ENCODE measurements at regions not wholly inside any gene's neighbourhood (a gene's known extent, or its start where the extent isn't known, plus 50 kb on each side); places are given as distances from the start of the nearest gene placed in this dataset.

GRCh38 chr2:145344076-145344724, 824.3 kb upstream of the ZEB2 start:
- Histone ChIP-seq H3K27me3 (ENCODE audit: insufficient read depth) (no peaks in the 10 kb centered on the region), H3K36me3 (ENCODE audit: insufficient read depth) (no peaks in the 10 kb centered on the region), H2AFZ (no peak overlapping the region), H3K4me2 (no peak overlapping the region), H3F3A (replicated peaks; ENCODE audit: low read depth) (no peaks in the 10 kb centered on the region), H4K20me1 (replicated peaks; ENCODE audit: insufficient read depth) (no peaks in the 10 kb centered on the region), H3K79me2 (replicated peaks; ENCODE audit: insufficient read depth) (no peaks in the 10 kb centered on the region), H3K9me2 (ENCODE audit: insufficient read depth) (0 out of 2 replicates have a peak, but pooled peaks cover 3% of the 10 kb centered on the region), H3K4me3 (no peak overlapping the region), H3K27ac (ENCODE audit: low read depth) (no peak overlapping the region), H3K4me1 (ENCODE audit: insufficient read depth) (no peaks in the 10 kb centered on the region)
- TF ChIP-seq, protein P1, sequence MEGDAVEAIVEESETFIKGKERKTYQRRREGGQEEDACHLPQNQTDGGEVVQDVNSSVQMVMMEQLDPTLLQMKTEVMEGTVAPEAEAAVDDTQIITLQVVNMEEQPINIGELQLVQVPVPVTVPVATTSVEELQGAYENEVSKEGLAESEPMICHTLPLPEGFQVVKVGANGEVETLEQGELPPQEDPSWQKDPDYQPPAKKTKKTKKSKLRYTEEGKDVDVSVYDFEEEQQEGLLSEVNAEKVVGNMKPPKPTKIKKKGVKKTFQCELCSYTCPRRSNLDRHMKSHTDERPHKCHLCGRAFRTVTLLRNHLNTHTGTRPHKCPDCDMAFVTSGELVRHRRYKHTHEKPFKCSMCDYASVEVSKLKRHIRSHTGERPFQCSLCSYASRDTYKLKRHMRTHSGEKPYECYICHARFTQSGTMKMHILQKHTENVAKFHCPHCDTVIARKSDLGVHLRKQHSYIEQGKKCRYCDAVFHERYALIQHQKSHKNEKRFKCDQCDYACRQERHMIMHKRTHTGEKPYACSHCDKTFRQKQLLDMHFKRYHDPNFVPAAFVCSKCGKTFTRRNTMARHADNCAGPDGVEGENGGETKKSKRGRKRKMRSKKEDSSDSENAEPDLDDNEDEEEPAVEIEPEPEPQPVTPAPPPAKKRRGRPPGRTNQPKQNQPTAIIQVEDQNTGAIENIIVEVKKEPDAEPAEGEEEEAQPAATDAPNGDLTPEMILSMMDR (conservative IDR thresholded peaks at IDR 0.05; ENCODE audit: low read depth in 2 of 2): no peak
- TF ChIP-seq, protein P2, sequence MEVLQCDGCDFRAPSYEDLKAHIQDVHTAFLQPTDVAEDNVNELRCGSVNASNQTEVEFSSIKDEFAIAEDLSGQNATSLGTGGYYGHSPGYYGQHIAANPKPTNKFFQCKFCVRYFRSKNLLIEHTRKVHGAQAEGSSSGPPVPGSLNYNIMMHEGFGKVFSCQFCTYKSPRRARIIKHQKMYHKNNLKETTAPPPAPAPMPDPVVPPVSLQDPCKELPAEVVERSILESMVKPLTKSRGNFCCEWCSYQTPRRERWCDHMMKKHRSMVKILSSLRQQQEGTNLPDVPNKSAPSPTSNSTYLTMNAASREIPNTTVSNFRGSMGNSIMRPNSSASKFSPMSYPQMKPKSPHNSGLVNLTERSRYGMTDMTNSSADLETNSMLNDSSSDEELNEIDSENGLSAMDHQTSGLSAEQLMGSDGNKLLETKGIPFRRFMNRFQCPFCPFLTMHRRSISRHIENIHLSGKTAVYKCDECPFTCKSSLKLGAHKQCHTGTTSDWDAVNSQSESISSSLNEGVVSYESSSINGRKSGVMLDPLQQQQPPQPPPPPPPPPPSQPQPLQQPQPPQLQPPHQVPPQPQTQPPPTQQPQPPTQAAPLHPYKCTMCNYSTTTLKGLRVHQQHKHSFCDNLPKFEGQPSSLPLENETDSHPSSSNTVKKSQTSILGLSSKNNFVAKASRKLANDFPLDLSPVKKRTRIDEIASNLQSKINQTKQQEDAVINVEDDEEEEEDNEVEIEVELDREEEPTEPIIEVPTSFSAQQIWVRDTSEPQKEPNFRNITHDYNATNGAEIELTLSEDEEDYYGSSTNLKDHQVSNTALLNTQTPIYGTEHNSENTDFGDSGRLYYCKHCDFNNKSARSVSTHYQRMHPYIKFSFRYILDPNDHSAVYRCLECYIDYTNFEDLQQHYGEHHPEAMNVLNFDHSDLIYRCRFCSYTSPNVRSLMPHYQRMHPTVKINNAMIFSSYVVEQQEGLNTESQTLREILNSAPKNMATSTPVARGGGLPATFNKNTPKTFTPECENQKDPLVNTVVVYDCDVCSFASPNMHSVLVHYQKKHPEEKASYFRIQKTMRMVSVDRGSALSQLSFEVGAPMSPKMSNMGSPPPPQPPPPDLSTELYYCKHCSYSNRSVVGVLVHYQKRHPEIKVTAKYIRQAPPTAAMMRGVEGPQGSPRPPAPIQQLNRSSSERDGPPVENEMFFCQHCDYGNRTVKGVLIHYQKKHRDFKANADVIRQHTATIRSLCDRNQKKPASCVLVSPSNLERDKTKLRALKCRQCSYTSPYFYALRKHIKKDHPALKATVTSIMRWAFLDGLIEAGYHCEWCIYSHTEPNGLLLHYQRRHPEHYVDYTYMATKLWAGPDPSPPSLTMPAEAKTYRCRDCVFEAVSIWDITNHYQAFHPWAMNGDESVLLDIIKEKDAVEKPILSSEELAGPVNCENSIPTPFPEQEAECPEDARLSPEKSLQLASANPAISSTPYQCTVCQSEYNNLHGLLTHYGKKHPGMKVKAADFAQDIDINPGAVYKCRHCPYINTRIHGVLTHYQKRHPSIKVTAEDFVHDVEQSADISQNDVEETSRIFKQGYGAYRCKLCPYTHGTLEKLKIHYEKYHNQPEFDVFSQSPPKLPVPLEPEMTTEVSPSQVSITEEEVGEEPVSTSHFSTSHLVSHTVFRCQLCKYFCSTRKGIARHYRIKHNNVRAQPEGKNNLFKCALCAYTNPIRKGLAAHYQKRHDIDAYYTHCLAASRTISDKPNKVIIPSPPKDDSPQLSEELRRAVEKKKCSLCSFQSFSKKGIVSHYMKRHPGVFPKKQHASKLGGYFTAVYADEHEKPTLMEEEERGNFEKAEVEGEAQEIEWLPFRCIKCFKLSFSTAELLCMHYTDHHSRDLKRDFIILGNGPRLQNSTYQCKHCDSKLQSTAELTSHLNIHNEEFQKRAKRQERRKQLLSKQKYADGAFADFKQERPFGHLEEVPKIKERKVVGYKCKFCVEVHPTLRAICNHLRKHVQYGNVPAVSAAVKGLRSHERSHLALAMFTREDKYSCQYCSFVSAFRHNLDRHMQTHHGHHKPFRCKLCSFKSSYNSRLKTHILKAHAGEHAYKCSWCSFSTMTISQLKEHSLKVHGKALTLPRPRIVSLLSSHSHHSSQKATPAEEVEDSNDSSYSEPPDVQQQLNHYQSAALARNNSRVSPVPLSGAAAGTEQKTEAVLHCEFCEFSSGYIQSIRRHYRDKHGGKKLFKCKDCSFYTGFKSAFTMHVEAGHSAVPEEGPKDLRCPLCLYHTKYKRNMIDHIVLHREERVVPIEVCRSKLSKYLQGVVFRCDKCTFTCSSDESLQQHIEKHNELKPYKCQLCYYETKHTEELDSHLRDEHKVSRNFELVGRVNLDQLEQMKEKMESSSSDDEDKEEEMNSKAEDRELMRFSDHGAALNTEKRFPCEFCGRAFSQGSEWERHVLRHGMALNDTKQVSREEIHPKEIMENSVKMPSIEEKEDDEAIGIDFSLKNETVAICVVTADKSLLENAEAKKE (CRISPR knock-in tag; IDR thresholded peaks at IDR 0.05): no peak
- TF ChIP-seq, protein P3, sequence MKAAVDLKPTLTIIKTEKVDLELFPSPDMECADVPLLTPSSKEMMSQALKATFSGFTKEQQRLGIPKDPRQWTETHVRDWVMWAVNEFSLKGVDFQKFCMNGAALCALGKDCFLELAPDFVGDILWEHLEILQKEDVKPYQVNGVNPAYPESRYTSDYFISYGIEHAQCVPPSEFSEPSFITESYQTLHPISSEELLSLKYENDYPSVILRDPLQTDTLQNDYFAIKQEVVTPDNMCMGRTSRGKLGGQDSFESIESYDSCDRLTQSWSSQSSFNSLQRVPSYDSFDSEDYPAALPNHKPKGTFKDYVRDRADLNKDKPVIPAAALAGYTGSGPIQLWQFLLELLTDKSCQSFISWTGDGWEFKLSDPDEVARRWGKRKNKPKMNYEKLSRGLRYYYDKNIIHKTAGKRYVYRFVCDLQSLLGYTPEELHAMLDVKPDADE (IDR thresholded peaks at IDR 0.05): no peak
- TF ChIP-seq CREB1 (CRISPR knock-in tag; IDR thresholded peaks at IDR 0.05; ENCODE audit: low read depth) (no peak), REST (IDR thresholded peaks at IDR 0.05; ENCODE audit: unreplicated experiment) (no peak), NANOG (IDR thresholded peaks at IDR 0.05; ENCODE audit: borderline replicate concordance) (no peak), ZNF331 (CRISPR knock-in tag; IDR thresholded peaks at IDR 0.05; ENCODE audit: low read depth) (no peak), EZH2 (IDR thresholded peaks at IDR 0.05; ENCODE audit: low read depth, unreplicated experiment) (no peak)
- H3K4me1 Mint-ChIP-seq: no peaks in the 10 kb centered on the region
- no peaks in the 10 kb centered on the region for H3K36me3 Mint-ChIP-seq (ENCODE audit: low read depth)
- H3K9me3 Mint-ChIP-seq: no peaks in the 10 kb centered on the region; the same call in 2 of the 3 replicates
- H3K27ac Mint-ChIP-seq: no peak overlapping the region
- no peak overlapping the region for H3K4me3 Mint-ChIP-seq
- H3K27me3 Mint-ChIP-seq (ENCODE audit: insufficient read depth, low read depth, poor library complexity): no peaks in the 10 kb centered on the region
- DNase-seq (ENCODE audit: low spot score) (no peak), ATAC-seq (no peak)

Data from GM23338 (cell line).